ENCODE measurements at regions not wholly inside any gene's neighbourhood (a gene's known extent, or its start where the extent isn't known, plus 50 kb on each side); places are given as distances from the start of the nearest gene placed in this dataset.

GRCh38 chr3:117534138-117534537, 824.6 kb downstream of the TUSC7 start:
- peaks cover 4% of the 10 kb centered on the region for H3K9me3 Mint-ChIP-seq (ENCODE audit: low read depth, unreplicated experiment)
- CTCF ChIA-PET: interaction anchor here (0.7 kb wide), 1 partner anchor 12 kb away, joined by 3 read pairs; no protein-coding TSS in a partner anchor
- no peak for TF ChIP-seq CTCF (IDR thresholded peaks at IDR 0.05; ENCODE audit: unreplicated experiment)
- no peaks in the 10 kb centered on the region for H3K4me1 Mint-ChIP-seq (ENCODE audit: low read depth, unreplicated experiment)
- DNase-seq: no peak
- H3K27me3 Mint-ChIP-seq (ENCODE audit: unreplicated experiment): no peaks in the 10 kb centered on the region
- H3K36me3 Mint-ChIP-seq (ENCODE audit: insufficient read depth, unreplicated experiment): no peaks in the 10 kb centered on the region
- no peak overlapping the region for H3K27ac Mint-ChIP-seq (ENCODE audit: unreplicated experiment)
- H3K4me3 Mint-ChIP-seq (ENCODE audit: low read depth, unreplicated experiment): no peak overlapping the region
- intact Hi-C loops (cut with micrococcal nuclease; ENCODE audit: unreplicated experiment): no loop called here
- BruUV-seq (replicated peaks): no TSS peak

GRCh38 chr3:117536006-117536405, 826.4 kb downstream of the TUSC7 start:
- intact Hi-C loops (cut with micrococcal nuclease; ENCODE audit: unreplicated experiment): no loop called here
- H3K27ac Mint-ChIP-seq (ENCODE audit: unreplicated experiment): no peak overlapping the region
- no peak for TF ChIP-seq CTCF (IDR thresholded peaks at IDR 0.05; ENCODE audit: unreplicated experiment)
- CTCF ChIA-PET: no interaction called here
- H3K4me3 Mint-ChIP-seq (ENCODE audit: low read depth, unreplicated experiment): no peak overlapping the region
- no peaks in the 10 kb centered on the region for H3K36me3 Mint-ChIP-seq (ENCODE audit: insufficient read depth, unreplicated experiment)
- no peaks in the 10 kb centered on the region for H3K4me1 Mint-ChIP-seq (ENCODE audit: low read depth, unreplicated experiment)
- no peaks in the 10 kb centered on the region for H3K27me3 Mint-ChIP-seq (ENCODE audit: unreplicated experiment)
- no TSS peak for BruUV-seq (replicated peaks)
- H3K9me3 Mint-ChIP-seq (ENCODE audit: low read depth, unreplicated experiment): peaks cover 4% of the 10 kb centered on the region
- no peak for DNase-seq

- CTCF ChIA-PET: no interaction called here
- Mint-ChIP-seq H3K27me3 (ENCODE audit: unreplicated experiment) (no peaks in the 10 kb centered on the region), H3K9me3 (ENCODE audit: low read depth, unreplicated experiment) (peaks cover 4% of the 10 kb centered on the region), H3K27ac (ENCODE audit: unreplicated experiment) (no peak overlapping the region), H3K4me1 (ENCODE audit: low read depth, unreplicated experiment) (no peaks in the 10 kb centered on the region), H3K4me3 (ENCODE audit: low read depth, unreplicated experiment) (no peak overlapping the region), H3K36me3 (ENCODE audit: insufficient read depth, unreplicated experiment) (no peaks in the 10 kb centered on the region)
- intact Hi-C loops (cut with micrococcal nuclease; ENCODE audit: unreplicated experiment): no loop called here
- no TSS peak for BruUV-seq (replicated peaks)
- no peak for TF ChIP-seq CTCF (IDR thresholded peaks at IDR 0.05; ENCODE audit: unreplicated experiment)
- DNase-seq: no peak
Observed at GRCh38 chr3:117537949-117538348, 828.4 kb downstream of the TUSC7 start.

- intact Hi-C loops (cut with micrococcal nuclease; ENCODE audit: unreplicated experiment): no loop called here
- Mint-ChIP-seq H3K27me3 (ENCODE audit: unreplicated experiment) (no peaks in the 10 kb centered on the region), H3K27ac (ENCODE audit: unreplicated experiment) (no peak overlapping the region), H3K36me3 (ENCODE audit: insufficient read depth, unreplicated experiment) (no peaks in the 10 kb centered on the region), H3K4me1 (ENCODE audit: low read depth, unreplicated experiment) (no peaks in the 10 kb centered on the region), H3K4me3 (ENCODE audit: low read depth, unreplicated experiment) (no peak overlapping the region), H3K9me3 (ENCODE audit: low read depth, unreplicated experiment) (peaks cover 4% of the 10 kb centered on the region)
- BruUV-seq (replicated peaks): no TSS peak
- CTCF ChIA-PET: no interaction called here
- TF ChIP-seq CTCF (IDR thresholded peaks at IDR 0.05; ENCODE audit: unreplicated experiment): no peak
- DNase-seq: no peak
Observed at GRCh38 chr3:117539729-117540128, 830.1 kb downstream of the TUSC7 start.
